Heart right ventricle (tissue), 16 donors: ENCODE measurements at regions not wholly inside any gene's neighbourhood (a gene's known extent, or its start where the extent isn't known, plus 50 kb on each side); places are given as distances from the start of the nearest gene placed in this dataset.

Experiments used
- ATAC-seq, 8 donors: fragments of 200-7000 bp; cut with Tn5 transposase; one replicate each; pipeline ENCODE4 v1.9.1; 2020; ENCODE audit warnings: mild to moderate bottlenecking in 8 of 8, moderate library complexity in 8 of 8, moderate number of reproducible peaks in 1 of 8
- DNase-seq, 2 donors: peaks; one replicate each; pipeline ENCODE4 v3.0.0-alpha.2; 2020
- H3K27ac ChIP-seq, 10 donors: fragments of 200-600 bp; sonication (generic) in 2 of 10; one replicate each; pipeline versions ENCODE4 v1.5.0 to v1.8.0; 2020 to 2022; ENCODE audit warnings: mild to moderate bottlenecking in 3 of 10
- H3K27me3 ChIP-seq, 7 donors: fragments of 200-600 bp; one replicate each; pipeline ENCODE4 v1.8.0; 2021 to 2022; ENCODE audit warnings: mild to moderate bottlenecking in 2 of 7
- H3K36me3 ChIP-seq, 9 donors: fragments of 200-600 bp; sonication (generic) in 1 of 9; one replicate each; pipeline versions ENCODE4 v1.5.0 to v1.8.0; 2020 to 2022; ENCODE audit warnings: mild to moderate bottlenecking in 2 of 9
- H3K4me1 ChIP-seq, 9 donors: fragments of 200-600 bp; sonication (generic) in 1 of 9; one replicate each; pipeline versions ENCODE4 v1.5.0 to v1.8.0; 2020 to 2022; ENCODE audit warnings: mild to moderate bottlenecking in 4 of 9
- H3K4me3 ChIP-seq, 10 donors: fragments of 200-600 bp; sonication (generic) in 2 of 10; one replicate each; pipeline versions ENCODE4 v1.5.0 to v1.8.0; 2020 to 2022; ENCODE audit warnings: mild to moderate bottlenecking in 7 of 10, moderate library complexity in 2 of 10
- H3K9me3 ChIP-seq, 11 donors: fragments of 200-600 bp in 10 of 11; sonication (generic) in 2 of 11; one replicate each; pipeline versions ENCODE4 v1.5.0 to v1.8.0; 2013 to 2022; ENCODE audit warnings: mild to moderate bottlenecking in 2 of 11, control low read depth in 1 of 11, moderate library complexity in 1 of 11
- CTCF ChIP-seq, 9 donors: fragments of 200-600 bp; sonication (generic) in 2 of 9; IDR thresholded peaks; one replicate each; pipeline versions ENCODE4 v1.5.0 to v1.8.0; 2021 to 2022; ENCODE audit warnings: antibody characterized with exemption in 9 of 9, mild to moderate bottlenecking in 5 of 9, moderate library complexity in 1 of 9
- WGBS, 2 donors: extraction: QIAGEN DNeasy Blood & Tissue Kit; methylation state at CpG; one replicate each; pipeline ENCODE4 v1.1.7; 2013; ENCODE audit warnings: inconsistent platforms in 1 of 2; 5-methylcytosine and 5-hydroxymethylcytosine counted together
- intact Hi-C, 10 donors: fragments of 100-400 bp; cut with DNase I; formaldehyde crosslinking; loops; one replicate each; pipeline versions ENCODE4 v1.11.1 to v1.14.2; 2022
- donor health status: Arrhythmogenic right ventricular cardiomyopathy.
- donor health status: ischemic (EF 13 %, LVEDD 7.1; RV severe dilation, severe dysfunction).
- donor health status: healthy with polysubstance abuse.
- donor health status: DM: no; HTN: yes; CAD: no.
- donor health status: DM: no; HTN: no; CAD: no.
- donor health status: ischemic (EF 25% LVEDD 6.9; RV normal size, moderate dysfunction).
- donor health status: ischemic (EF 25% LVEDD 5.7; RV mildly dilated, moderate dysfunction).
- donor health status: healthy.
- donor health status: DM: yes; HTN: yes; CAD: no.
- donor health status: Ischemic cardiomyopathy.
- donor health status: ischemic (EF 35%, LVEDD 5.7; RV mildly dilated, moderate dysfunction).
- donor health status: nonischemic (EF 11% LVEDD 7.7; RV severe dilation, severe dysfunction).
- donor health status: DM: yes; HTN: yes; CAD: no.
- donor health status: PGD.
- donor health status: ischemic (EF 29% LVEDD 5.4; RV normal size, mild dysfunction).
- donor health status: nonischemic (EF 23%, LVEDD 6.1; RV moderate dilation, normal function).

GRCh38 chr5:155792873-155793272 is 534.1 kb upstream of the SGCD start:
- DNase-seq (no peak), ATAC-seq (no peak)
- no peak overlapping the region for H3K4me3 ChIP-seq
- no peak overlapping the region for H3K27ac ChIP-seq
- H3K9me3 ChIP-seq = peaks cover 0 to 64% (median 35%) of the 10 kb centered on the region in 11 donors
- H3K27me3 ChIP-seq = no peaks in the 10 kb centered on the region
- H3K4me1 ChIP-seq = no peaks in the 10 kb centered on the region
- intact Hi-C loops = no loop called here
- 52 to 59% methylated on average over 1 of the region's 1 CpG for WGBS, 2 donors
- no peaks in the 10 kb centered on the region for H3K36me3 ChIP-seq
- TF ChIP-seq CTCF (IDR thresholded peaks at IDR 0.05) = no peak

GRCh38 chr5:155794795-155795194 is 532.2 kb upstream of the SGCD start:
- TF ChIP-seq CTCF (IDR thresholded peaks at IDR 0.05) = no peak
- no peaks in the 10 kb centered on the region for H3K36me3 ChIP-seq
- no peak for ATAC-seq
- intact Hi-C loops = no loop called here
- H3K4me1 ChIP-seq = peaks cover 0 to 5% (median 0%) of the 10 kb centered on the region in 9 donors
- DNase-seq = no peak
- no peak overlapping the region for H3K4me3 ChIP-seq
- peaks cover 0 to 64% (median 35%) of the 10 kb centered on the region in 11 donors for H3K9me3 ChIP-seq
- H3K27ac ChIP-seq = no peak overlapping the region
- H3K27me3 ChIP-seq = no peaks in the 10 kb centered on the region

- ATAC-seq (peak in 6 of 8 donors; percentile 29 to 83 (median 64)), DNase-seq (peak in 1 of 2 donors; percentile 15)
- TF ChIP-seq CTCF (IDR thresholded peaks at IDR 0.05) = no peak
- Histone ChIP-seq H3K4me1 (peaks cover 0 to 15% (median 0%) of the 10 kb centered on the region in 9 donors), H3K9me3 (peaks cover 0 to 28% (median 20%) of the 10 kb centered on the region in 11 donors), H3K27ac (no peak overlapping the region), H3K36me3 (no peaks in the 10 kb centered on the region), H3K27me3 (no peaks in the 10 kb centered on the region), H3K4me3 (no peak overlapping the region)
- 49 to 50% methylated on average over 6 of the region's 6 CpGs for WGBS, 2 donors
- intact Hi-C loops = no loop called here
These were observed 527.7 kb upstream of the SGCD start for GRCh38 chr5:155799308-155799707.

- no peak for TF ChIP-seq CTCF (IDR thresholded peaks at IDR 0.05)
- H3K9me3 ChIP-seq = no peaks in the 10 kb centered on the region
- WGBS, 2 donors = 67 to 81% methylated on average over 3 of the region's 3 CpGs
- DNase-seq (no peak), ATAC-seq (no peak)
- no peaks in the 10 kb centered on the region for H3K36me3 ChIP-seq
- intact Hi-C loops = no loop called here
- no peak overlapping the region for H3K4me3 ChIP-seq
- H3K27me3 ChIP-seq = no peaks in the 10 kb centered on the region
- no peaks in the 10 kb centered on the region for H3K4me1 ChIP-seq
- H3K27ac ChIP-seq = no peak overlapping the region
These were observed 518.9 kb upstream of the SGCD start for GRCh38 chr5:155807884-155808576.
